ENCODE measurements at regions not wholly inside any gene's neighbourhood (a gene's known extent, or its start where the extent isn't known, plus 50 kb on each side); places are given as distances from the start of the nearest gene placed in this dataset.

DNA sequence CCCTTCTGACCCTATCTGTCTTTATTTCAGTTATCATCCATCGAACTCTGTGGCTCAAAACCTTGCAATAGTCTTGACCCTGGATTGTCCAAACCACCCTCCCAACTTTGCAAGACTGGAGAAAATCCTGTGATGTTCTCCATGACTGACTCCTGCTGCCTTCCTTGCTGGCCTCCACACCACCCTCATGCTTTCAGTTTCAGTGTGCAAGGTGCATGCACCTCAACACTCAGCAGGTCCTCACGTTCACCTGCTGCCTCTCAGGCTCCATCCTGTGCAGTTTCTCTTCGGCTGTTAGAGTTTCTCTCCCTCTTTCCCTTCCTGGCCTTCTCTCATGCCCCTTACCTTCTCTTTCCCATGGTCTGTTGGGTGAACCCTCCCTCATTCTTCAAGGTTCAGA, 59.4 kb upstream of the ASIC2 start:
- no peak for TF ChIP-seq CTCF (IDR thresholded peaks at IDR 0.05; ENCODE audit: unreplicated experiment)
- Mint-ChIP-seq H3K27ac (ENCODE audit: unreplicated experiment) (no peak overlapping the region), H3K36me3 (ENCODE audit: low read depth, unreplicated experiment) (no peaks in the 10 kb centered on the region), H3K4me1 (ENCODE audit: unreplicated experiment) (no peaks in the 10 kb centered on the region), H3K4me3 (ENCODE audit: unreplicated experiment) (no peak overlapping the region), H3K9me3 (ENCODE audit: unreplicated experiment) (no peaks in the 10 kb centered on the region), H3K27me3 (ENCODE audit: unreplicated experiment) (peaks cover 3% of the 10 kb centered on the region)
- DNase-seq (ENCODE audit: low spot score), result no peak

GRCh38 chr17:33356266-33356665, 63.2 kb upstream of the ASIC2 start:
- H3K9me3 Mint-ChIP-seq (ENCODE audit: unreplicated experiment), result no peaks in the 10 kb centered on the region
- peaks cover 3% of the 10 kb centered on the region for H3K27me3 Mint-ChIP-seq (ENCODE audit: unreplicated experiment)
- H3K4me3 Mint-ChIP-seq (ENCODE audit: unreplicated experiment), result no peak overlapping the region
- no peak for DNase-seq (ENCODE audit: low spot score)
- H3K27ac Mint-ChIP-seq (ENCODE audit: unreplicated experiment), result no peak overlapping the region
- H3K4me1 Mint-ChIP-seq (ENCODE audit: unreplicated experiment), result no peaks in the 10 kb centered on the region
- no peaks in the 10 kb centered on the region for H3K36me3 Mint-ChIP-seq (ENCODE audit: low read depth, unreplicated experiment)
- TF ChIP-seq CTCF (IDR thresholded peaks at IDR 0.05; ENCODE audit: unreplicated experiment), result no peak

DNA sequence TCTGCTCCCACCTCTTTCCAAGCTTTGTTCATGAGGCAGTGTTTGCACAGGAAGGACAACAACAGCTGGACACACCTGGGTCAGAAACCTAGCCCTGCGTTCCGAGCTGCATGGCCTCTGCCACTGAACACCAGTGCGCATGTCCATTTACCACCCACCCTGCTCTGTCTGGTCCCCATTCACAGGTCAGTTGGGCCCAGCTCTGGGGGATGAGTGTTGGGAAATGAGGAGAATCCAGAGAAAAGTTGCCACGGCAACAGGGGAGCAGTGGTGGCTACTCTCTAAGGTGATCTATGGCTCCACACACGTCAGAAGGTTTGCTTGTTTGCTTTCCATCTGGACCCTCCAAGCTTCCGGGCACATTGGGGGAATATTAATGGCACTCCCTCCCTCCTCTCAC, 70.4 kb upstream of the ASIC2 start:
- Mint-ChIP-seq H3K4me3 (ENCODE audit: unreplicated experiment) (no peak overlapping the region), H3K9me3 (ENCODE audit: unreplicated experiment) (no peaks in the 10 kb centered on the region), H3K27ac (ENCODE audit: unreplicated experiment) (no peak overlapping the region), H3K27me3 (ENCODE audit: unreplicated experiment) (peaks cover 3% of the 10 kb centered on the region), H3K4me1 (ENCODE audit: unreplicated experiment) (peaks cover 16% of the 10 kb centered on the region), H3K36me3 (ENCODE audit: low read depth, unreplicated experiment) (no peaks in the 10 kb centered on the region)
- DNase-seq (ENCODE audit: low spot score), result no peak
- no peak for TF ChIP-seq CTCF (IDR thresholded peaks at IDR 0.05; ENCODE audit: unreplicated experiment)

DNA sequence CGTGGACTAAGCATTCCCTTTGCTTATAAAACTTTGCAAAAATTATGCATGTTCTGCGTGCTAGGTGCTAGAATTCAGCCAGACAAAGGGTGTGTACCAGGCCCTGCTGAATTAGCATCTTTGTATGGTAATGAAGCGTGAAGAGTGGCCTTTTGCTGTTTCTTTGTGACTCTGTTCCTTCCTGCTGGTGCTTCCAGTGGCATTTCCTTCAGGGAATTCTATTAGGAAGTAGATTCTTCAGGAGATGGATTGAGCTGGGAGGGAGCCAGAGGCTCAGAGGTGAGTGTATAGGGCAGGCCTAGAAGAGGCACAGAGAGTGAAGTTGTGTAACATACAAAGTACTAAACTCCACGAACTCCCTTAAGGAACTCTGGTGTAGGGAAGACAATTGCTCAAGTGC, 73.9 kb upstream of the ASIC2 start:
- H3K27ac Mint-ChIP-seq (ENCODE audit: unreplicated experiment), result no peak overlapping the region
- peaks cover 5% of the 10 kb centered on the region for H3K27me3 Mint-ChIP-seq (ENCODE audit: unreplicated experiment)
- H3K4me1 Mint-ChIP-seq (ENCODE audit: unreplicated experiment), result peaks cover 16% of the 10 kb centered on the region
- no peaks in the 10 kb centered on the region for H3K9me3 Mint-ChIP-seq (ENCODE audit: unreplicated experiment)
- H3K4me3 Mint-ChIP-seq (ENCODE audit: unreplicated experiment), result no peak overlapping the region
- no peak for DNase-seq (ENCODE audit: low spot score)
- no peak for TF ChIP-seq CTCF (IDR thresholded peaks at IDR 0.05; ENCODE audit: unreplicated experiment)
- H3K36me3 Mint-ChIP-seq (ENCODE audit: low read depth, unreplicated experiment), result no peaks in the 10 kb centered on the region

DNA sequence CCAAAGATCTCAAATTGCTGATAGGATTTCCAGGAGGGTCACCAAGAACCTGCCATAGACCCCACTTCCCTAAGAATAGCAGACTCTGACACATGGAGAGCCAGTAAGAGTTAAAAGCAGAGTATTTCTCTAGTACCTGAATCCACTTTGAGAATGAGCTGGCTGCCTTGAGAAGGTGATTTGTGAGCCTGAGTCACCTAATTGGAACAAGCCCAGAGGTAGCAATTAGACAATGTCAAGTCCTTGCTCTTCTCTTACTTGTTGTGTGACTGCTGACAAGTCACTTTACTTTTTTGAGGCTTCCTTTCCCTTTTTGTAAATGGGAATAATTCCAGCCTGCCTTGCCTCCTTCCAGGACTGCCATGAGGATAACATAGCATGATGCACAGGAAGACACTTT, 76.1 kb upstream of the ASIC2 start:
- H3K4me1 Mint-ChIP-seq (ENCODE audit: unreplicated experiment), result peaks cover 12% of the 10 kb centered on the region
- no peak overlapping the region for H3K4me3 Mint-ChIP-seq (ENCODE audit: unreplicated experiment)
- peaks cover 4% of the 10 kb centered on the region for H3K27me3 Mint-ChIP-seq (ENCODE audit: unreplicated experiment)

More for the DNA sequence above, 76.1 kb upstream of the ASIC2 start:
- no peak overlapping the region for H3K27ac Mint-ChIP-seq (ENCODE audit: unreplicated experiment)
- no peak for TF ChIP-seq CTCF (IDR thresholded peaks at IDR 0.05; ENCODE audit: unreplicated experiment)
- H3K9me3 Mint-ChIP-seq (ENCODE audit: unreplicated experiment), result no peaks in the 10 kb centered on the region
- no peak for DNase-seq (ENCODE audit: low spot score)
- H3K36me3 Mint-ChIP-seq (ENCODE audit: low read depth, unreplicated experiment), result no peaks in the 10 kb centered on the region
